UCSD-AML1 (cell line): ENCODE measurements at regions not wholly inside any gene's neighbourhood (a gene's known extent, or its start where the extent isn't known, plus 50 kb on each side); places are given as distances from the start of the nearest gene placed in this dataset.

ENCODE experiments used
- DNase-seq: peaks from one replicate; lab custom pipeline; 2025; ENCODE audit not compliant: unreplicated experiment; lab: John Stamatoyannopoulos, UW

DNA sequence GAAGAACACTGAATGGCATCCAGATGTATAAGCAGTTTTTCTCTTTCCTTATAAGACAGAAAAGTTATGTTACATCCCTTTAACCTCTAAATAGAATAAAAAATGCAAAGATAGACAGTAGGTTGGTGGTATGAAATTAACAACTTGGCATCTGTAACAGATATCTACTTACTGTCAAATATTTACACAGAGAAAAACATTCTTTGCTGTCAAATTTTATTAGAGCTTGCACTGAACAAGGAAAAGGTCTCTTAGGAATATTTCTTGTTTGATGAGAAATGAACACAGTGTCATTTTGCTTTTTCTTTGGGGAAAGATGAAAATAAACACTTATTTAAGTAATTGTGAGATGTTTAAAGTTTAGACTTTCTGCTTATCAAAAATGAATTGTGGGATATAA is 65.6 kb upstream of the PCDH15 start:
- DNase-seq = no peak

DNA sequence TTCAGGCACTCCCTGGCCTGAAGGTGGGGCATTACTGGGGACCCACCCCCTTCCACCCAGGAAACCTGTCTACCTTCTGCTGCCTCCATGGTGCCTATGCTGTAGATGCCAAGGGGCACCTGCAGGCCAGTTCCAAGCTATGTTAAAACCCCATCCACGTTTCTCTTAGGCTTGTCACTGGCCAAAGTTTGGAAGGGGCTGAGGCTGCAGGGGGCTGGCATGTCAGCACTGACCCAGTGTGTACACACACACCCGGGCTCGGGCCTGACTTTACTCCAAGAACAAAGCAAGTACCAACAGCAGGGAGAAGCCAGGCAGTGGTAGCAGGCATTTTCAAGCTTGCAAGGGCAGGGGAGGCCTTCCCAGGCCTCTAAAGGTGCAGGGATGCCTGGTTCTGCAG is 53.8 kb upstream of the PCDH15 start:
- peak; percentile 1 for DNase-seq

GRCh38 chr10:54854389-54854788 is 53.4 kb upstream of the PCDH15 start:
- DNase-seq = no peak

DNA sequence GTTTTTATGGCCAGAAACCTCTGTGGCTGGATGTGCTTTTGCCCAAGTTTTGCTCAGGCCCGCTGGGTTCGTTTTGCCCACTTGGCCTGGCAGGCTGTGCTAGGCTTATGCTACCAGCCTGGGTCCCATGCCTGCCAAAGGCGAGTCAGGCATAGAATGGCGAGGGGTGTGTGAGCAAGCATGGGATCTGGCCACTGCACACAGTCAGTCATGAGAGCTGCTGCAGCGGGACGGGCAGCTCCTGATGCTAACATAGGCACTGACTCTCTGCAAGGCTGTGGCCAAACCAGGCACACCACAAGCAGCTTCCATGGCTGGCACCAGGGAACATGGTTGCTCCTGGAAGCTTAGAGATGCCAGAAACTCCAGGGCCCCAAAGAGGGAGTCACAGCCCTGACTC is 52.9 kb upstream of the PCDH15 start:
- DNase-seq = no peak
